ENCODE measurements at regions not wholly inside any gene's neighbourhood (a gene's known extent, or its start where the extent isn't known, plus 50 kb on each side); places are given as distances from the start of the nearest gene placed in this dataset.

- TF ChIP-seq CTCF (IDR thresholded peaks at IDR 0.05 in 2 of 3, conservative IDR thresholded peaks at IDR 0.05 in 1 of 3; ENCODE audit: control insufficient read depth in 2 of 3, extremely low read depth in 1 of 3, insufficient read depth in 1 of 3, low read depth in 3 of 3, low read length in 3 of 3) (no peak), ETV6 (conservative IDR thresholded peaks at IDR 0.05 in 1 of 2, IDR thresholded peaks at IDR 0.05 in 1 of 2; ENCODE audit: borderline replicate concordance in 1 of 2, low read depth in 1 of 2) (no peak), CHD2 (IDR thresholded peaks at IDR 0.05; ENCODE audit: borderline replicate concordance, low read depth, low read length) (no peak), HDAC2 (IDR thresholded peaks at IDR 0.05) (no peak), ELK1 (IDR thresholded peaks at IDR 0.05; ENCODE audit: low read depth, low read length) (no peak), EP300 (IDR thresholded peaks at IDR 0.05; ENCODE audit: borderline replicate concordance in 1 of 2, control insufficient read depth in 1 of 2, low read depth in 2 of 2, low read length in 2 of 2) (no peak)
These were observed 256.2 kb downstream of the EPHA7 start for GRCh38 chr6:93163146-93163545.

Measured in GM12878 (cell line).